ENCODE measurements at regions not wholly inside any gene's neighbourhood (a gene's known extent, or its start where the extent isn't known, plus 50 kb on each side); places are given as distances from the start of the nearest gene placed in this dataset.
"Not testable (repeated sequence)": the region's sequence is repeated elsewhere in the genome, so short reads cannot be mapped to it uniquely, and the experiment has no call there.

- DNase-seq (ENCODE audit: low read depth), result not testable (repeated sequence)
Measured at GRCh38 chr11:23942117-23942815, 554.6 kb upstream of the LUZP2 start.

GRCh38 chr11:23944923-23945322 lies 551.9 kb upstream of the LUZP2 start:
- no peak for DNase-seq (ENCODE audit: low read depth)

- no peak for DNase-seq (ENCODE audit: low read depth)
Measured at GRCh38 chr11:23947883-23948282, 549.0 kb upstream of the LUZP2 start.

DNA sequence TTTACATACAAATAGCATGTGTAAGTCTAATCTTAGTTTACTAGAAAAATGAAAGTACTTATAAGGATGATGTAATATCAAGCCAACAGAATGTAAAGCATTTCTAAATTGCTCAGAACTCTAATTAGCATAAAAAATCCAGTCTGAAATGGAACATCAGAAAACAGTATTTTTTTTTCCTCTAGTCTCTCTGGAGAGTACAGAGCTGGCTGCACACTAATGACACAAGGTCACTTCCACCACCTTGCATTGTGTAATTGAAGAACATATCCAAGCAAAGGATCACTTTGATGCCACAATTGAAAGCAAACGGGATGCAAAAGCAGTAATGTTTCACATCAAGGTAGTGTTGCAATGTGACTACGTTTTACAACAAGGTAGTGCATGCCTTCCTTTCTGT lies 548.0 kb upstream of the LUZP2 start:
- DNase-seq (ENCODE audit: low read depth), result no peak

GRCh38 chr11:23953951-23954710 lies 542.7 kb upstream of the LUZP2 start:
- no peak for DNase-seq (ENCODE audit: low read depth)

DNA sequence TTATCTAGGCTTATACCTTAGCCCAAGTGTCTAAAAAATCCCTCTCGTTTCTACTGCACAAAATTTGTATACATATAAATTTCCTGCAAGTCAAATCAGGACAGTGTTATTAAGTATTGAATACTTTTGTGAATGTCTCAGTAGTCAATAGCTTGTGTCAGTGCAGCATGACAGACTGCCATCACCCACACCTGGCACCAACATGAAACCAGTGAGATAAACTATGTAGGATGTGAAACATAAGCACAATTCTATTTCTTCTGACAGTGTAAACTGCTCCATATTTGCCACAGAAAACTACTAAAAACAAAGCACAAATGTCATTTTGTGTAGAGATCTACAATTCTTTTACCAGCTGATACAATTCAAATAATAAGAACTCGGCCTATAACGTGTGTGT lies 542.1 kb upstream of the LUZP2 start:
- DNase-seq (ENCODE audit: low read depth), result no peak

DNA sequence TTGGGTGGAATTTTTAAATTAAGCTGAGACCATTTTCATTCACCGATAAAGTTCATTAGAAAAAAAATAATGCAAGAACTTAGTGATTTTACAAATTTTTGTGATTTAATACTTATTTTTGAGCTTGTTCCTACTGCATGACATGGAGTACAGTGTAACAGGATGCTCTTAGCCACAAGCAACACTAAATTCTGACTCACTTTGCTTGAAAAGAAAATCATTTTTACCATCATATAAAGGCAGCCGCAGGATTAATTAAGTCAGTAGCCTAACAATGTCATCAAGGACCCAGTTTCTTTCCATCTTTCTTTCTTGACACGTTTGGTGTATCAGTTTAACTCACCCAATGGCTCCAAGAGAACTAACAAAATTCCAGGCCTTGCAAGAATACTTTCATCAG lies 540.3 kb upstream of the LUZP2 start:
- DNase-seq (ENCODE audit: low read depth), result peak; percentile 55

GRCh38 chr11:23957314-23957713 lies 539.5 kb upstream of the LUZP2 start:
- peak; percentile 30 for DNase-seq (ENCODE audit: low read depth)

DNA sequence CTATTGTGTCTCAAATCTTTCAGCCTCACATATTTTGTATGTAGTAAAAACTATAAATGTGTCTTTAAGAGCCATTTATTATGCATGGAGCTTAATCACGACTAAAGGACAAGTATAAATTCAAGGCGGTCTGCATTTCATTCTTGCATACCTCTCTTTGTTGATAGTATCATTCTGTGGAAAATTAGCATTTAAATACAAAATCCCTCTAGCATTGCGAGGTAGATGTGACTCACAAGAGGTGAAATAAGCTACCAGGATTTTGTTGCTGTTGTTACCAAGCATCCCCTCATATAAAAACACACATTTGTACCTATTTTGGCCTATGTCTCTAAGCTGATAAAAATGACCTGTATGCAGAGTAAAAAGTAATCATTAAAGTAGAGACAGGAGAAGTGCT lies 537.4 kb upstream of the LUZP2 start:
- DNase-seq (ENCODE audit: low read depth), result peak; percentile 76

DNA sequence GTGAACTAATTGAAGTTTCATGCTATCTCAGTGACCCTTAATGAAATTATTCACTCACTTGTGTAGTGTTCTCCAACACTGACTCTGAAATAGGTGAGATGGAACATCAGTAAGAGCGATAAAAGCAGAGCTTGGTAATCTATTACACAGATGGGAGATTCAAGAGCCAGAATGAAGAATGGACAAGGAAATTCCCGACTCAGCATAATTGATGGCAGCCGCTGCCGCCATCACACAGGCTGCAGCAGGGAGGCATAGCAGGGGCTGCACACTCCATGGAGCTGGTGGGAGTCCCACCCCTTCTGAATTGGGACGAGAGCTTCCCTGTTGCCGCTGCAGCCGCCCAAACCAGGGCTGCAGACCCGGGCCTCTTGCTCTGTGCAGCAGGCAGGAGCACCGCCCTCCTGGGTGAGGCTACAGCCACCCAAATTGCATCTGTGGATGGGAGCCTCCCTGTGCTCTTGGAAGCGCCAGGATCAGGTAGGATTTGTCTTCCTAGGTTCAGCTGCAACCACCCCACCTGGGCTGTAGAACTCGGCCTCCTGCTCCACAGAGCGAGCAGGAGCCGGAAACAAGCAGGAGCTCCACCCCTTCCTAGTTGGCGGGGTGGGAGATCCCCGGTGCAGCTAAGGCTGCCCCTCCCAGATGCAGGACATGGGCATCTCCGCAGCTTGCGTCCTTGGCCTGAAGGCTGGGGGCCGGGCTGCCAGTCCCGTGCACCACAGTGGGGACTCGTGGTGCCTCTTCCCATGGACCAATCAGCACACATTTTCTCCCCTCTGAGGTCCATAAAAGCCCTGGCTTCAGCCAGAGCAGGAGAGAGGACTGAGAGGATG lies 535.1 kb upstream of the LUZP2 start:
- DNase-seq (ENCODE audit: low read depth), result no peak

DNA sequence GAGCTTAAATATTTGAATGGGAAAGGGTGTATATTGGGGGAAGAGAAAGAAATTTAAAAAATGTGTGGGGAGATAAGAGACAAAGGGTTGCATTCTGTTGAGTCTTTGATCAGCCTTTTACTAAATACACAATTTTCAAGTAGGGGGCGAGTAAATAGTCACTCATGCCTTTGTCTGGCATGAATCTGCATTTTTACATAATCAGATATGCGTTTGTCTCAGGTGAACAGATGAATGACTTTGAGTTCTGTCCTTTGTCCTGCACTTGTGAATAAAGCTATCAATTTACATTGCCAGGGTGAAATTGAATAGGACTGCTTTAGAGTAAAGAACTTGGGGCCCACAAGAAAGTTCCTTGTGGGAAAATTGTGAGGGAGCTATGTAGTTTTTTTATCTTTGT lies 523.6 kb upstream of the LUZP2 start:
- no peak for DNase-seq (ENCODE audit: low read depth)

DNA sequence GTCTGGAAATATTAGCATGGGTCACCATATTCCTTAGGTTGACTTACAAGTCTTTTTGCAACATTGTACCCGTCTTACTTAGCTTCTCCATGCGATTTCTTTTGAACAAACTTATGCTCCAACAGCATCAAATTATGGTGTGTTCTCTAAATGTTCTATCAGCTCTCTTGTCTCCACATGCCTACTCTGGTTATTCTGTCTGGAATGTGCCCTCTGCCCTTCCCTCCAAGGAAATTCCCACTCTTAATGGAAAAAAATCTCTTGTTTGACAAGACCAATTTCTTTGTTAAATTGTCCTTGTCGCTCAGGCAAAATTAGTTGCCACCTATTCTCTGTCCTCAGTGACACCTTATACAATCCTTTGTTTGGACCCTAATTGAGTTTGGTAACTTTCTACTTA lies 522.8 kb upstream of the LUZP2 start:
- DNase-seq (ENCODE audit: low read depth), result no peak

DNA sequence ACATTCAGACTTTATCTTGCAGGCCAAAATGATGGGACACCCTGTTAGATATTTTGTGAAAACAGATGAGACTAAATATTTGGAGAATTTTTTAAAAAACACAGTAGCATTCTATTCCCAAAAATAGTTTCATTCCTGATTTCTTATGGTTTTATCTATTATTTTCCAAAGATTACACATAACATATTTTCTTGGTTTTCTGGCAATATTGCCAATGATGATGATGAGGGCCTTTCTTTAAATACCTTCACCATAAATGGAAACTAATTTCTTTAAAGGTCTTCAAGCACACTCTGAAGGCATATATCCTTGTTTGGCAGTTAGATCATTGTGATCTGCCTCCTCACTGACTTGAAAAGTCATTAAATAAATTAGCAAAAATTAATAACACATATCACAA lies 522.3 kb upstream of the LUZP2 start:
- no peak for DNase-seq (ENCODE audit: low read depth)

DNA sequence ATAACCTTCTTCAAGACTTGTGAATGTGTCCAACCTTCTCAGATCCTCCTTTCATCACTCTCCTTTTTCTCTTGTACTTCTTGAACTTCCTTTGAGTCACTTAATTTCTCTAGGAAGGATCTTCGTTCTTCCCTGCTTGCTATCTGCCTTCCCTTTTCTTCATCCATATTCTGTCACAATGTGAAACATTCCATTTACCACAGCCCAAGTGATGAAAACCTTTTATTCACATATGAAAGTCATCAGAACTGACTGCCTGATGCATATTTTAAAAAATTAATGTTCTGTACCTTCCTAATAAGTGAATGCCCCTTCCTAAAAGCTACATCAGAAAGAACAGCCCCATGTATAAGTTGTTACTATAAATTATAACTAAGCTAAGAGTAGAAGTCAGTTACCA lies 520.4 kb upstream of the LUZP2 start:
- DNase-seq (ENCODE audit: low read depth), result no peak

GRCh38 chr11:23976841-23977271 lies 520.0 kb upstream of the LUZP2 start:
- DNase-seq (ENCODE audit: low read depth), result peak; percentile 56

- DNase-seq (ENCODE audit: low read depth), result peak; percentile 75
Measured at GRCh38 chr11:23988381-23989006, 508.4 kb upstream of the LUZP2 start.

DNA sequence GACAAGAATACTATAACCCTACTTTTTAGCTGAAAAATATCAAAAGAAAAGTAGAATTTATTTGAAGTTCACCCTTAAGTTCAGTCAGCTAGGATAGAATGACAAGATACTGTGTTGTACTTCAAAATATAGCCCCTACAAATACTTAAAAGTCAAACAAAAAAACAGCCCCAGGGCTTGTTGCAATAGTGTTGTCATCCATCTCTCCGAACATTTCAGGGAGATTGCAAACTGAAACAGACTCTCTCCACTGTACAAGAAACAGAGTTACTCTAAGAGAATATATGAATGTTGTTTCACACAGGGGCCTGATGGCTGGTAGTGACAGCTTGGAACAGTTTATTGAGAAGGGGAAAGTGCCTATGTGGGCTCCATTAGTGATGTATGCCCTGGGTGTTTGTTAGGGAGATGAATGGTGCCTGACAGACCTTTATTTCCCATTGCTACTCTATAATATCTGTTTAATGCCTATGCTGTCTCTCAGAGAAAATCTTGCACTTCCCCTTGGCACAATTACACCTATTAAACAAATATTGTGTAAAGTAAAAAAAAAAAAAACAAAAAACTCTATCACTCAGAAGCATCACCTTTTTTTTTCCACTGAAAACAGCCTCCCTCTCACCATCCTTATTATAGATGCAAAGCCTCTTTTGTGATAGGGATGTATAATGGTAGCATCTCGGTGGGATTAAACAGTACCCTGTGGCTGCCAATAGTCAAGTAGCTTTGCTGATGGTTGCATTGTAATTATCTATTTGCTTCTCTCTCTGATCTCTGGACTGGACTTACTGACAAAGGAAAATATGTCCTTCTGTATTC lies 506.3 kb upstream of the LUZP2 start:
- peak; percentile 57 for DNase-seq (ENCODE audit: low read depth)

DNA sequence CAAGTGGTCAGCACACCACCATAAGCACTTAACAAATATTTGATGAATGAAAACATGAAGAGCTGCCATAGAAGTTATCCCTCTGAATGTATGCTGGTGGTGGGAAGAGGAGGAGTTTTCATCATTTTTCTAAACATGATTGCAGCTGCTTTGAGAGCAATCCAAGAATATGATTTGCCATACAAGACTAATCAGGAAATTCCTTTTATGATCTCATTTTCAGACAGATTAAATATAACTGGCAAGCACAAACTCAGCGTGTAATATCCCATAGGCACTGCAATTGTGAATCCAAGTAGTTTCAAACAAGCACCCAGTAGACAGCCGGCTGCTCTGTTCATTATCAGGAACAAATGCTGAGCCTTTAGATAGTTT lies 505.7 kb upstream of the LUZP2 start:
- no peak for DNase-seq (ENCODE audit: low read depth)

- DNase-seq (ENCODE audit: low read depth), result peak; percentile 61
Measured at GRCh38 chr11:23995891-23996290, 501.0 kb upstream of the LUZP2 start.

DNA sequence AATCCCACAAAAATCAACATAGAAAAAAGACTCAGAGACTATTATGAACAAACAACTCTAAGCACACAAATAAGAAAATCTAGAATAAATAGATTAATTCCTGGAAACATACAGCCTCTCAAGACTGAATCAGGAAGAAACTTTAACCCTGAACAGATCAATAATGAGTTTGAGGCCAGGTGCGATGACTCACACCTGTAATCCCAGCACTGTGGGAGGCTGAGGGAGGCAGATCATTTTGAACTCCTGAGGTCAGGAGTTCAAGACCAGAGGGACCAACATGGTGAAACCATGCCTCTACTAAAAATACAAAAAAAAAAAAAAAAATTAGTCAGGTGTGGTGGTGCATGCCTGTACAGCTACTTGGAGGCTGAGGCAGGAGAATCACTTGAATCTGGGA lies 499.5 kb upstream of the LUZP2 start:
- no peak for DNase-seq (ENCODE audit: low read depth)

DNA sequence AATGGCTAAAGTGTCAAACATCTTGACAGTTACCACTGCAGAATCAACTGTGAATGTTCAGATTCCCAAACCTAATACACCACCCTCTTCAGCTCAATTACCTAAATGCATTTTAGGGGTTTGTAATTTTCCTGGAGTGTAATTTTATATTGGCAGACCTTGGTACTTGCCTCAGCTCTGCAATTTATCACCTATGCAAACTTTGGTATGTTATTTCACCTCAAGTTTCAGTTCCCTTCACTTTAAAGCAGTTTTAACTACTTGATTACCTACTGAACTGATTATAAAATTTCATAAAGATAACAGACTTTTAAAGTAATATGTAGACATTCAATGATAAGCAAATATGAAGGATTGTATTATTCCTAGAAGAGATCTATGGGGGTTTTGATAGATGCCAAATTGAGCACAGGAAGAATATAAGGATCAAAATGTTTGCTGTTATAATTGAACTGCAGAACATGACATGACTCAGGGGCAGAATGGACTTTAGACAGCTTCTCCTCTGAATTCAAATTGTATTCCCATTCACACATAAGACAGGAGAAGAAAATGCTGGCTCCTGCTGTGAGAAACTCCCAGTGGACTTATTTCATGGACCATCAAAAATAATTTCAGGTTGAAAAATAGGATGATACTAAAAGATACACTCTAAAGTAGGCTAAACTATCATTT lies 491.5 kb upstream of the LUZP2 start:
- DNase-seq (ENCODE audit: low read depth), result no peak

All from M059J (cell line).